Osteocyte (in vitro differentiated cells): ENCODE measurements at regions not wholly inside any gene's neighbourhood (a gene's known extent, or its start where the extent isn't known, plus 50 kb on each side); places are given as distances from the start of the nearest gene placed in this dataset.

Experiments used
- DNase-seq: peaks from one replicate; pipeline ENCODE4 v3.0.0; 2021; ENCODE audit warnings: mixed read lengths; ENCODE audit not compliant: unreplicated experiment; ENCODE audit errors: extremely low spot score
- H3K27ac Mint-ChIP-seq: one replicate; pipeline ENCODE4 v1.8.0; 2021; ENCODE audit warnings: mild to moderate bottlenecking, mixed read lengths; ENCODE audit not compliant: unreplicated experiment
- H3K27me3 Mint-ChIP-seq: one replicate; pipeline ENCODE4 v1.8.0; 2021; ENCODE audit warnings: mixed read lengths; ENCODE audit not compliant: unreplicated experiment
- H3K36me3 Mint-ChIP-seq: one replicate; pipeline ENCODE4 v1.8.0; 2021; ENCODE audit warnings: mixed read lengths; ENCODE audit not compliant: unreplicated experiment
- H3K4me1 Mint-ChIP-seq: one replicate; pipeline ENCODE4 v1.8.0; 2021; ENCODE audit warnings: mixed read lengths; ENCODE audit not compliant: unreplicated experiment
- H3K4me3 Mint-ChIP-seq: one replicate; pipeline ENCODE4 v1.8.0; 2021; ENCODE audit warnings: mild to moderate bottlenecking, moderate library complexity, mixed read lengths; ENCODE audit not compliant: unreplicated experiment
- H3K9me3 Mint-ChIP-seq: one replicate; pipeline ENCODE4 v1.8.0; 2021; ENCODE audit warnings: mixed read lengths; ENCODE audit not compliant: unreplicated experiment
- CTCF ChIP-seq: fragments of 200-600 bp; sonication (generic); IDR thresholded peaks from 2 replicates; pipeline ENCODE4 v1.5.0; 2021; ENCODE audit warnings: antibody characterized with exemption, mild to moderate bottlenecking, moderate library complexity

- no peak for DNase-seq
- H3K27ac Mint-ChIP-seq, result no peak overlapping the region
- H3K36me3 Mint-ChIP-seq, result no peaks in the 10 kb centered on the region
Observed at GRCh38 chr3:77935418-77935817, 895.5 kb downstream of the ROBO2 start.

GRCh38 chr3:77939726-77940125 is 899.8 kb downstream of the ROBO2 start:
- Mint-ChIP-seq H3K36me3 (no peaks in the 10 kb centered on the region), H3K27ac (no peak overlapping the region), H3K4me1 (no peaks in the 10 kb centered on the region), H3K9me3 (no peaks in the 10 kb centered on the region), H3K4me3 (no peak overlapping the region), H3K27me3 (no peaks in the 10 kb centered on the region)
- DNase-seq, result no peak
- TF ChIP-seq CTCF, result no peak

More at GRCh38 chr3:77935418-77935817, 895.5 kb downstream of the ROBO2 start:
- Mint-ChIP-seq H3K9me3 (no peaks in the 10 kb centered on the region), H3K4me3 (no peak overlapping the region), H3K4me1 (peaks cover 10% of the 10 kb centered on the region), H3K27me3 (no peaks in the 10 kb centered on the region)
- no peak for TF ChIP-seq CTCF

GRCh38 chr3:77943598-77943997 is 903.7 kb downstream of the ROBO2 start:
- H3K4me3 Mint-ChIP-seq, result no peak overlapping the region
- DNase-seq, result no peak
- H3K36me3 Mint-ChIP-seq, result no peaks in the 10 kb centered on the region
- no peaks in the 10 kb centered on the region for H3K4me1 Mint-ChIP-seq
- H3K9me3 Mint-ChIP-seq, result no peaks in the 10 kb centered on the region
- TF ChIP-seq CTCF, result no peak
- no peak overlapping the region for H3K27ac Mint-ChIP-seq
- H3K27me3 Mint-ChIP-seq, result no peaks in the 10 kb centered on the region

- Mint-ChIP-seq H3K9me3 (no peaks in the 10 kb centered on the region), H3K27me3 (no peaks in the 10 kb centered on the region), H3K36me3 (no peaks in the 10 kb centered on the region), H3K4me3 (no peak overlapping the region), H3K4me1 (no peaks in the 10 kb centered on the region), H3K27ac (no peak overlapping the region)
- no peak for TF ChIP-seq CTCF
- DNase-seq, result no peak
Observed at GRCh38 chr3:77945320-77945719, 905.4 kb downstream of the ROBO2 start.

DNA sequence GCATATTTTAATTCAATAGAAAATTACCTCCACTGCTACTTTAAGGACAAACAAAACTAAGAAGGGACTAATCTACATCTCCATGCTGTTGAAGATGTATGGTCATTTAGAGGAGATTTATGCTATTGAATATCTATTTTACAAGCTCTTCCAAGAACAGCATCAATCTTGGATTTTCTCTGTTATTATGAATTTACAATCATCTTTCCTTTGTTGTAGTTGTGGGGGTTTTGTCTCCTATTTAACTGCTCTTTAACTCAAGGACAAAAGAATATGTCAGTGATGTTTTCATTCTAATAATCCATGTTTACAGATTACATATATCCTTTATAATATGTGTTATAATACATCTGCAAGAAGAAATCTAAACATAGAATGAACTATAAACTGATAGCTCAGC is 907.8 kb downstream of the ROBO2 start:
- Mint-ChIP-seq H3K4me3 (no peak overlapping the region), H3K4me1 (no peaks in the 10 kb centered on the region), H3K36me3 (peaks cover 2% of the 10 kb centered on the region), H3K27ac (no peak overlapping the region), H3K27me3 (no peaks in the 10 kb centered on the region), H3K9me3 (peaks cover 6% of the 10 kb centered on the region)
- TF ChIP-seq CTCF, result no peak
- DNase-seq, result no peak
